GM20431 (cell line): ENCODE measurements at regions not wholly inside any gene's neighbourhood (a gene's known extent, or its start where the extent isn't known, plus 50 kb on each side); places are given as distances from the start of the nearest gene placed in this dataset.

ENCODE experiments used
- in situ Hi-C: fragments of 300-500 bp; cut with MseI, MboI; formaldehyde crosslinking; loops from one replicate; pipeline ENCODE4 v1.15.0; 2020; ENCODE audit warnings: low sequenced_read_pairs; ENCODE audit not compliant: unreplicated experiment

GRCh38 chr4:108567831-108568230, 52.5 kb upstream of the RPL34 start:
- in situ Hi-C loops, result loop anchor here (25.0 kb wide), 1 partner anchor 556 kb away; no protein-coding TSS in a partner anchor

GRCh38 chr4:108561116-108561515, 59.3 kb upstream of the RPL34 start:
- in situ Hi-C loops, result loop anchor here (25.0 kb wide), 1 partner anchor 549 kb away; no protein-coding TSS in a partner anchor

- in situ Hi-C loops, result loop anchor here (25.0 kb wide), 1 partner anchor 548 kb away; no protein-coding TSS in a partner anchor
These were observed 59.8 kb upstream of the RPL34 start for GRCh38 chr4:108560616-108561015.

GRCh38 chr4:108559911-108560310, 60.5 kb upstream of the RPL34 start:
- in situ Hi-C loops, result loop anchor here (25.0 kb wide), 1 partner anchor 548 kb away; no protein-coding TSS in a partner anchor

- in situ Hi-C loops, result loop anchor here (25.0 kb wide), 1 partner anchor 547 kb away; no protein-coding TSS in a partner anchor
These were observed 61.1 kb upstream of the RPL34 start for GRCh38 chr4:108559068-108559793.

GRCh38 chr4:108556588-108557200, 63.7 kb upstream of the RPL34 start:
- in situ Hi-C loops, result loop anchor here (25.0 kb wide), 1 partner anchor 544 kb away; no protein-coding TSS in a partner anchor

- in situ Hi-C loops, result loop anchor here (25.0 kb wide), 1 partner anchor 544 kb away; no protein-coding TSS in a partner anchor
These were observed 64.2 kb upstream of the RPL34 start for GRCh38 chr4:108556166-108556565.

GRCh38 chr4:108555701-108556100, 64.7 kb upstream of the RPL34 start:
- in situ Hi-C loops, result loop anchor here (25.0 kb wide), 1 partner anchor 543 kb away; no protein-coding TSS in a partner anchor

- in situ Hi-C loops, result no loop called here
These were observed 72.7 kb upstream of the RPL34 start for GRCh38 chr4:108547682-108548081.

GRCh38 chr4:108546728-108547127, 73.6 kb upstream of the RPL34 start:
- in situ Hi-C loops, result no loop called here

GRCh38 chr4:108544481-108544880, 75.9 kb upstream of the RPL34 start:
- in situ Hi-C loops, result no loop called here

- in situ Hi-C loops, result no loop called here
These were observed 76.9 kb upstream of the RPL34 start for GRCh38 chr4:108543359-108543968.

- in situ Hi-C loops, result no loop called here
These were observed 79.8 kb upstream of the RPL34 start for GRCh38 chr4:108540536-108540935.

GRCh38 chr4:108536577-108536976, 83.8 kb upstream of the RPL34 start:
- in situ Hi-C loops, result no loop called here

GRCh38 chr4:108535757-108536156, 84.6 kb upstream of the RPL34 start:
- in situ Hi-C loops, result no loop called here

GRCh38 chr4:108533876-108534275, 86.5 kb upstream of the RPL34 start:
- in situ Hi-C loops, result no loop called here

GRCh38 chr4:108533245-108533844, 87.0 kb upstream of the RPL34 start:
- in situ Hi-C loops, result no loop called here

- in situ Hi-C loops, result no loop called here
These were observed 87.6 kb upstream of the RPL34 start for GRCh38 chr4:108532738-108533137.

- in situ Hi-C loops, result no loop called here
These were observed 88.2 kb upstream of the RPL34 start for GRCh38 chr4:108532187-108532586.

- in situ Hi-C loops, result no loop called here
These were observed 88.9 kb upstream of the RPL34 start for GRCh38 chr4:108531461-108531860.
